ENCODE measurements at regions not wholly inside any gene's neighbourhood (a gene's known extent, or its start where the extent isn't known, plus 50 kb on each side); places are given as distances from the start of the nearest gene placed in this dataset.
A peak's percentile ranks its signal among the peaks of the same experiment; 100 is the strongest.

GRCh38 chr1:101316256-101316655 lies 79.4 kb downstream of the S1PR1 start:
- Histone ChIP-seq H3F3A (ENCODE audit: insufficient read depth, low read length) (no peaks in the 10 kb centered on the region), H3K27ac (ENCODE audit: low read depth, low read length, poor library complexity, severe bottlenecking) (no peak overlapping the region), H3K79me2 (ENCODE audit: insufficient read depth, low read length) (no peaks in the 10 kb centered on the region), H3K9me2 (ENCODE audit: low read depth, low read length) (no peaks in the 10 kb centered on the region), H3K9me3 (ENCODE audit: low read length) (no peaks in the 10 kb centered on the region), H3K36me3 (ENCODE audit: insufficient read depth, low read length) (no peaks in the 10 kb centered on the region), H3K9ac (ENCODE audit: low read length) (no peak overlapping the region), H3K27me3 (ENCODE audit: insufficient read depth, low read length) (no peaks in the 10 kb centered on the region), H4K20me1 (ENCODE audit: insufficient read depth, low read length) (no peaks in the 10 kb centered on the region), H3K4me3 (ENCODE audit: low read depth, low read length, poor library complexity, severe bottlenecking) (no peak overlapping the region), H3K4me1 (ENCODE audit: insufficient read depth, low read length, severe bottlenecking) (peaks cover 23% of the 10 kb centered on the region), H3K4me2 (ENCODE audit: low read length) (no peak overlapping the region), H2AFZ (ENCODE audit: low read length) (no peak overlapping the region)
- TF ChIP-seq EZH2 (IDR thresholded peaks at IDR 0.05; ENCODE audit: borderline replicate concordance, low read length) (no peak), CTCF (IDR thresholded peaks at IDR 0.05; ENCODE audit: low read length) (no peak)

- Histone ChIP-seq H3K9me2 (ENCODE audit: low read depth, low read length) (no peaks in the 10 kb centered on the region), H3K4me1 (ENCODE audit: insufficient read depth, low read length, severe bottlenecking) (peaks cover 17% of the 10 kb centered on the region), H2AFZ (ENCODE audit: low read length) (no peak overlapping the region), H3F3A (ENCODE audit: insufficient read depth, low read length) (no peaks in the 10 kb centered on the region), H4K20me1 (ENCODE audit: insufficient read depth, low read length) (no peaks in the 10 kb centered on the region), H3K79me2 (ENCODE audit: insufficient read depth, low read length) (no peaks in the 10 kb centered on the region), H3K27ac (ENCODE audit: low read depth, low read length, poor library complexity, severe bottlenecking) (no peak overlapping the region), H3K27me3 (ENCODE audit: insufficient read depth, low read length) (no peaks in the 10 kb centered on the region), H3K4me2 (ENCODE audit: low read length) (no peak overlapping the region), H3K9me3 (ENCODE audit: low read length) (no peaks in the 10 kb centered on the region), H3K36me3 (ENCODE audit: insufficient read depth, low read length) (no peaks in the 10 kb centered on the region), H3K4me3 (ENCODE audit: low read depth, low read length, poor library complexity, severe bottlenecking) (no peak overlapping the region), H3K9ac (ENCODE audit: low read length) (no peak overlapping the region)
- TF ChIP-seq CTCF (IDR thresholded peaks at IDR 0.05; ENCODE audit: low read length) (no peak), EZH2 (IDR thresholded peaks at IDR 0.05; ENCODE audit: borderline replicate concordance, low read length) (no peak)
Measured at GRCh38 chr1:101316799-101317198, 80.0 kb downstream of the S1PR1 start.

- Histone ChIP-seq H2AFZ (ENCODE audit: low read length) (no peak overlapping the region), H3K4me2 (ENCODE audit: low read length) (no peak overlapping the region), H3K27ac (ENCODE audit: low read depth, low read length, poor library complexity, severe bottlenecking) (no peak overlapping the region), H3K9ac (ENCODE audit: low read length) (no peak overlapping the region), H3F3A (ENCODE audit: insufficient read depth, low read length) (no peaks in the 10 kb centered on the region), H4K20me1 (ENCODE audit: insufficient read depth, low read length) (no peaks in the 10 kb centered on the region), H3K9me2 (ENCODE audit: low read depth, low read length) (no peaks in the 10 kb centered on the region), H3K4me3 (ENCODE audit: low read depth, low read length, poor library complexity, severe bottlenecking) (no peak overlapping the region), H3K4me1 (ENCODE audit: insufficient read depth, low read length, severe bottlenecking) (peaks cover 10% of the 10 kb centered on the region), H3K36me3 (ENCODE audit: insufficient read depth, low read length) (no peaks in the 10 kb centered on the region), H3K79me2 (ENCODE audit: insufficient read depth, low read length) (no peaks in the 10 kb centered on the region), H3K27me3 (ENCODE audit: insufficient read depth, low read length) (no peaks in the 10 kb centered on the region), H3K9me3 (ENCODE audit: low read length) (no peaks in the 10 kb centered on the region)
- peak; percentile 28; the same call in 1 of the 2 replicates for TF ChIP-seq CTCF (IDR thresholded peaks at IDR 0.05; ENCODE audit: low read length)
- no peak for TF ChIP-seq EZH2 (IDR thresholded peaks at IDR 0.05; ENCODE audit: borderline replicate concordance, low read length)
Measured at GRCh38 chr1:101317590-101317989, 80.8 kb downstream of the S1PR1 start.
